ENCODE measurements at regions not wholly inside any gene's neighbourhood (a gene's known extent, or its start where the extent isn't known, plus 50 kb on each side); places are given as distances from the start of the nearest gene placed in this dataset.

GRCh38 chr18:46393230-46393629 lies 263.8 kb downstream of the LOXHD1 start (continued):
- peak; percentile 61 to 78 for TF ChIP-seq RAD21 (CRISPR knock-in tag; conservative IDR thresholded peaks at IDR 0.05 in 1 of 2, IDR thresholded peaks at IDR 0.05 in 1 of 2)
- no peak for TF ChIP-seq ZNF318 (IDR thresholded peaks at IDR 0.05; ENCODE audit: borderline replicate concordance in 1 of 2, low read depth in 1 of 2)
- peak; percentile 17 for TF ChIP-seq CTCFL (IDR thresholded peaks at IDR 0.05; ENCODE audit: borderline replicate concordance, insufficient read depth, low read depth, low read length, poor library complexity, severe bottlenecking)
- TF ChIP-seq STAT5B (CRISPR knock-in tag; IDR thresholded peaks at IDR 0.05), result no peak
- no peak for TF ChIP-seq HMBOX1 (IDR thresholded peaks at IDR 0.05)
- TF ChIP-seq SMC3 (conservative IDR thresholded peaks at IDR 0.05; ENCODE audit: insufficient read depth, low read depth, low read length), result peak; percentile 27; the same call in 1 of the 2 replicates
- no peak for TF ChIP-seq TEAD1 (CRISPR knock-in tag; IDR thresholded peaks at IDR 0.05)
- TF ChIP-seq EWSR1 (IDR thresholded peaks at IDR 0.05; ENCODE audit: borderline replicate concordance, low read depth, partially characterized antibody), result no peak
